H9 (cell line): ENCODE measurements at regions not wholly inside any gene's neighbourhood (a gene's known extent, or its start where the extent isn't known, plus 50 kb on each side); places are given as distances from the start of the nearest gene placed in this dataset.

Source experiments
- DNase-seq: peaks from one replicate; pipeline ENCODE4 v3.0.0-alpha.2; 2017
- H2AFZ ChIP-seq: one replicate; pipeline ENCODE4 v1.6.1; 2013; ENCODE audit warnings: mild to moderate bottlenecking, low read length, control low read depth, moderate library complexity
- H2AK5ac ChIP-seq: 2 replicates; pipeline ENCODE4 v1.6.1; 2013; ENCODE audit warnings: low read length, control low read depth, mixed read lengths; ENCODE audit not compliant: insufficient read length
- H2BK120ac ChIP-seq: one replicate; pipeline ENCODE4 v1.6.1; 2013; ENCODE audit warnings: low read depth, mild to moderate bottlenecking, low read length, control low read depth, inconsistent platforms; ENCODE audit not compliant: poor library complexity, severe bottlenecking
- H2BK12ac ChIP-seq: 2 replicates; pipeline ENCODE4 v1.6.1; 2013; ENCODE audit warnings: low read length, control low read depth, mixed read lengths, low read depth; ENCODE audit not compliant: insufficient read length
- H2BK15ac ChIP-seq: 2 replicates; pipeline ENCODE4 v1.6.1; 2013; ENCODE audit warnings: low read depth, low read length, control low read depth
- H2BK20ac ChIP-seq: one replicate; pipeline ENCODE4 v1.6.1; 2013; ENCODE audit warnings: low read depth, mild to moderate bottlenecking, low read length, control low read depth, inconsistent platforms; ENCODE audit not compliant: poor library complexity, severe bottlenecking
- H2BK5ac ChIP-seq: 2 replicates; pipeline ENCODE4 v1.6.1; 2013; ENCODE audit warnings: low read length, control low read depth, mixed read lengths; ENCODE audit not compliant: insufficient read length
- H3K14ac ChIP-seq: 2 replicates; pipeline ENCODE4 v1.6.1; 2013; ENCODE audit warnings: low read length, control low read depth; ENCODE audit not compliant: insufficient read depth
- H3K18ac ChIP-seq: 2 replicates; pipeline ENCODE4 v1.6.1; 2013; ENCODE audit warnings: low read depth, mild to moderate bottlenecking, mixed read lengths, low read length, control low read depth; ENCODE audit not compliant: insufficient read length
- H3K23ac ChIP-seq: 2 replicates; pipeline ENCODE4 v1.6.1; 2013; ENCODE audit warnings: low read length, control low read depth, mixed read lengths, low read depth; ENCODE audit not compliant: insufficient read length
- H3K23me2 ChIP-seq: 2 replicates; pipeline ENCODE4 v1.6.1; 2013; ENCODE audit warnings: low read depth, mild to moderate bottlenecking, mixed read lengths, low read length, control low read depth; ENCODE audit not compliant: insufficient read length, poor library complexity, severe bottlenecking
- H3K27ac ChIP-seq: 2 replicates; pipeline ENCODE4 v1.5.1; 2013; ENCODE audit warnings: low read length, control low read depth, mixed read lengths, low read depth; ENCODE audit not compliant: insufficient read length
- H3K27me3 ChIP-seq: 2 replicates; pipeline ENCODE4 v1.6.1; 2013; ENCODE audit warnings: low read length, control low read depth, inconsistent platforms; ENCODE audit not compliant: insufficient read depth
- H3K4ac ChIP-seq: 2 replicates; pipeline ENCODE4 v1.6.1; 2013; ENCODE audit warnings: low read depth, mild to moderate bottlenecking, control low read depth, inconsistent platforms, low read length, moderate library complexity
- H3K4me1 ChIP-seq: 2 replicates; pipeline ENCODE4 v1.6.1; 2013; ENCODE audit warnings: low read length, control low read depth, inconsistent platforms; ENCODE audit not compliant: insufficient read depth
- H3K4me2 ChIP-seq: 2 replicates; pipeline ENCODE4 v1.6.1; 2013; ENCODE audit warnings: low read length, control low read depth, mixed read lengths; ENCODE audit not compliant: insufficient read length, insufficient read depth
- H3K56ac ChIP-seq: 2 replicates; pipeline ENCODE4 v1.6.1; 2013; ENCODE audit warnings: low read depth, mild to moderate bottlenecking, mixed read lengths, low read length, control low read depth; ENCODE audit not compliant: insufficient read length
- H3K79me1 ChIP-seq: 2 replicates; pipeline ENCODE4 v1.6.1; 2013; ENCODE audit warnings: low read depth, mild to moderate bottlenecking, moderate library complexity, low read length, control low read depth, inconsistent platforms; ENCODE audit not compliant: insufficient read depth, poor library complexity, severe bottlenecking
- H3K79me2 ChIP-seq: 2 replicates; pipeline ENCODE4 v1.6.1; 2013; ENCODE audit warnings: low read length, control low read depth, inconsistent platforms; ENCODE audit not compliant: insufficient read depth
- H3K9ac ChIP-seq: 2 replicates; pipeline ENCODE4 v1.6.1; 2013; ENCODE audit warnings: low read length, control low read depth, mixed read lengths; ENCODE audit not compliant: insufficient read length; ENCODE audit errors: extremely low read depth
- H3K9me3 ChIP-seq: one replicate; pipeline ENCODE4 v1.6.1; 2013; ENCODE audit warnings: low read depth, low read length, inconsistent platforms; ENCODE audit not compliant: control insufficient read depth
- H3T11ph ChIP-seq: one replicate; pipeline ENCODE4 v1.6.1; 2013; ENCODE audit warnings: mild to moderate bottlenecking, low read length, control low read depth, inconsistent platforms
- H4K20me1 ChIP-seq: one replicate; pipeline ENCODE4 v1.6.1; 2013; ENCODE audit not compliant: control insufficient read depth, insufficient read length, insufficient read depth
- H4K5ac ChIP-seq: 2 replicates; pipeline ENCODE4 v1.6.1; 2013; ENCODE audit warnings: low read depth, mild to moderate bottlenecking, mixed read lengths, low read length, control low read depth; ENCODE audit not compliant: insufficient read length
- H4K8ac ChIP-seq: replicated peaks from 2 replicates; pipeline ENCODE4 v1.6.1; 2013; ENCODE audit warnings: low read length, control low read depth, mixed read lengths, low read depth; ENCODE audit not compliant: insufficient read length
- H4K91ac ChIP-seq: 2 replicates; pipeline ENCODE4 v1.6.1; 2013; ENCODE audit warnings: low read depth, mild to moderate bottlenecking, moderate library complexity, mixed read lengths, low read length, control low read depth; ENCODE audit not compliant: insufficient read length
- H3K27ac Mint-ChIP-seq, 3 experiments: 2 replicates in 2 of 3; 3 replicates in 1 of 3; pipeline ENCODE4 v1.8.0; 2020 to 2021; ENCODE audit warnings: mixed read lengths in 3 of 3, mild to moderate bottlenecking in 1 of 3, moderate library complexity in 1 of 3
- H3K27me3 Mint-ChIP-seq: 2 replicates; pipeline ENCODE4 v1.8.0; 2021; ENCODE audit warnings: low read depth, mild to moderate bottlenecking, moderate library complexity, mixed read lengths
- H3K36me3 Mint-ChIP-seq, 3 experiments: 2 replicates in 2 of 3; 3 replicates in 1 of 3; pipeline ENCODE4 v1.8.0; 2020 to 2021; ENCODE audit warnings: low read depth in 3 of 3, mixed read lengths in 3 of 3; ENCODE audit not compliant: insufficient read depth in 1 of 3
- H3K4me1 Mint-ChIP-seq, 2 experiments: 2 replicates each; pipeline ENCODE4 v1.8.0; 2020; ENCODE audit warnings: mixed read lengths in 2 of 2
- H3K4me3 Mint-ChIP-seq, 2 experiments: 2 replicates in 1 of 2; 3 replicates in 1 of 2; pipeline ENCODE4 v1.8.0; 2020 to 2021; ENCODE audit warnings: mild to moderate bottlenecking in 2 of 2, mixed read lengths in 2 of 2, moderate library complexity in 1 of 2
- H3K9me3 Mint-ChIP-seq, 2 experiments: 2 replicates in 1 of 2; 3 replicates in 1 of 2; pipeline ENCODE4 v1.8.0; 2020; ENCODE audit warnings: mild to moderate bottlenecking in 2 of 2, mixed read lengths in 2 of 2, moderate library complexity in 1 of 2
- CTCF ChIP-seq: fragments of 200-600 bp; sonication (generic); conservative IDR thresholded peaks from 3 replicates; pipeline ENCODE4 v1.8.0; 2021; ENCODE audit warnings: antibody characterized with exemption, mild to moderate bottlenecking
- WGBS: extraction: QIAGEN DNeasy Blood & Tissue Kit; methylation state at CpG from one replicate; pipeline ENCODE4 v1.1.7; 2013; ENCODE audit warnings: missing lambda C conversion rate, low lambda C conversion rate, mixed read lengths; ENCODE audit not compliant: insufficient read length; ENCODE audit errors: extremely low coverage; 5-methylcytosine and 5-hydroxymethylcytosine counted together

- H3K9ac ChIP-seq, result no peak overlapping the region
- H3K4ac ChIP-seq, result no peak overlapping the region
- no peak overlapping the region for H4K5ac ChIP-seq
- no peak overlapping the region for H3K56ac ChIP-seq
- no peaks in the 10 kb centered on the region for H3K23me2 ChIP-seq
- no peak overlapping the region for H3K18ac ChIP-seq
- no peaks in the 10 kb centered on the region for H3K27me3 ChIP-seq
- no peak overlapping the region for H2BK12ac ChIP-seq
- Mint-ChIP-seq H3K27me3 (no peaks in the 10 kb centered on the region), H3K4me1 (peaks cover 0 to 2% of the 10 kb centered on the region in 2 experiments; a peak in 1 of 4 replicates), H3K36me3 (no peaks in the 10 kb centered on the region), H3K9me3 (no peaks in the 10 kb centered on the region), H3K27ac (no peak overlapping the region), H3K4me3 (no peak overlapping the region)
- H3K4me2 ChIP-seq, result no peak overlapping the region
- H2BK15ac ChIP-seq, result no peak overlapping the region
- no peaks in the 10 kb centered on the region for H3K79me1 ChIP-seq
- H2BK20ac ChIP-seq, result no peak overlapping the region
- no peaks in the 10 kb centered on the region for H3K79me2 ChIP-seq
- H3T11ph ChIP-seq, result no peak overlapping the region
- no peak for TF ChIP-seq CTCF
- no peak overlapping the region for H3K14ac ChIP-seq
- no peak overlapping the region for H2BK120ac ChIP-seq
- no peak overlapping the region for H3K27ac ChIP-seq
- H4K8ac ChIP-seq, result no peak overlapping the region
- H2BK5ac ChIP-seq, result no peak overlapping the region
- H2AK5ac ChIP-seq, result no peak overlapping the region
- no peaks in the 10 kb centered on the region for H4K20me1 ChIP-seq
- no peak overlapping the region for H3K23ac ChIP-seq
- no peak for DNase-seq
- H3K4me1 ChIP-seq, result no peaks in the 10 kb centered on the region; the same call in 1 of the 2 replicates
- no CpG with 5 or more reads among the region's 7 CpGs for WGBS
- no peaks in the 10 kb centered on the region for H3K9me3 ChIP-seq
- no peak overlapping the region for H4K91ac ChIP-seq
- H2AFZ ChIP-seq, result no peak overlapping the region
Observed at GRCh38 chr11:103844327-103845215, 191.9 kb upstream of the DDI1 start.
